Thoracic aorta (tissue), 2 donors: ENCODE measurements at regions not wholly inside any gene's neighbourhood (a gene's known extent, or its start where the extent isn't known, plus 50 kb on each side); places are given as distances from the start of the nearest gene placed in this dataset.
"Not testable (repeated sequence)": the region's sequence is repeated elsewhere in the genome, so short reads cannot be mapped to it uniquely, and the experiment has no call there.

Experiments used
- ATAC-seq: fragments of 150-250 bp; one replicate; pipeline ENCODE4 v1.8.0; 2017; ENCODE audit warnings: low read depth; ENCODE audit not compliant: insufficient number of reproducible peaks, low FRiP score
- DNase-seq: peaks from one replicate; pipeline ENCODE4 v3.0.0-alpha.2; 2020; ENCODE audit warnings: low spot score
- H3K27ac ChIP-seq, 2 donors: fragments of 200-600 bp; sonication (generic); 1 replicate in 1 of 2; 2 replicates in 1 of 2; pipeline ENCODE4 v1.5.1; 2016; ENCODE audit warnings: mild to moderate bottlenecking in 2 of 2, moderate library complexity in 2 of 2
- H3K27me3 ChIP-seq: fragments of 200-600 bp; sonication (generic); replicated peaks from 2 replicates; pipeline ENCODE4 v1.6.0; 2016; ENCODE audit warnings: mild to moderate bottlenecking; ENCODE audit not compliant: insufficient read depth
- H3K36me3 ChIP-seq: fragments of 200-600 bp; sonication (generic); one replicate; pipeline ENCODE4 v1.5.1; 2016
- H3K4me1 ChIP-seq, 2 donors: fragments of 200-600 bp; sonication (generic); 1 replicate in 1 of 2; 2 replicates in 1 of 2; pipeline versions ENCODE4 v1.5.1 to v1.6.0; 2016; ENCODE audit warnings: low read depth in 2 of 2, mild to moderate bottlenecking in 1 of 2; ENCODE audit not compliant: control insufficient read depth in 1 of 2
- H3K4me3 ChIP-seq: fragments of 200-600 bp; sonication (generic); 2 replicates; pipeline ENCODE4 v1.5.1; 2016; ENCODE audit warnings: mild to moderate bottlenecking
- H3K9me3 ChIP-seq: fragments of 200-600 bp; sonication (generic); 2 replicates; pipeline ENCODE4 v1.5.1; 2016
- TF ChIP-seq, protein P1 (sequence below): fragments of 200-600 bp; sonication (generic); IDR thresholded peaks from one replicate; pipeline ENCODE4 v1.5.1; 2019; ENCODE audit warnings: antibody characterized with exemption

DNA sequence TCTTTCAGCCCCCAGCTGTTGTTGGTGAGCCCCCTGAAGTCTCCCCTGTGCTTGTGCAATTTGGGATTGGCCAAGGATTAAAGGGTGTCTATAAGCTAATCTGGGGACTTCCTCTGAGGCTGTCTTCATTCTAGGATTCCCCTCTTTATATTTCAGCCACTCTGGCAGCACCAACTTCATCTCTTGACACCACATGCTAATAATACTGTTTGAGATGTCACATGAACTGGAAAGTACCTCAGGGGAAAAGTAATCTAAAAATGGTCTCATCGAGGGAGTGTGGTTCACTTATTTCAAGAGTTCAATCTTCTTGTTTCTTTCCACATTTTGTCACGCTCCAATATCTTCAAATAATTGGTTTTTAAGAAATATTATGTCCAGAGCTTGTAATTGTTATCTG is 279.2 kb upstream of the TMC3 start:
- Histone ChIP-seq H3K27me3 (no peaks in the 10 kb centered on the region), H3K4me1 (no peaks in the 10 kb centered on the region), H3K4me3 (no peak overlapping the region), H3K27ac (no peak overlapping the region), H3K36me3 (no peaks in the 10 kb centered on the region), H3K9me3 (no peaks in the 10 kb centered on the region)
- TF ChIP-seq, protein P1, sequence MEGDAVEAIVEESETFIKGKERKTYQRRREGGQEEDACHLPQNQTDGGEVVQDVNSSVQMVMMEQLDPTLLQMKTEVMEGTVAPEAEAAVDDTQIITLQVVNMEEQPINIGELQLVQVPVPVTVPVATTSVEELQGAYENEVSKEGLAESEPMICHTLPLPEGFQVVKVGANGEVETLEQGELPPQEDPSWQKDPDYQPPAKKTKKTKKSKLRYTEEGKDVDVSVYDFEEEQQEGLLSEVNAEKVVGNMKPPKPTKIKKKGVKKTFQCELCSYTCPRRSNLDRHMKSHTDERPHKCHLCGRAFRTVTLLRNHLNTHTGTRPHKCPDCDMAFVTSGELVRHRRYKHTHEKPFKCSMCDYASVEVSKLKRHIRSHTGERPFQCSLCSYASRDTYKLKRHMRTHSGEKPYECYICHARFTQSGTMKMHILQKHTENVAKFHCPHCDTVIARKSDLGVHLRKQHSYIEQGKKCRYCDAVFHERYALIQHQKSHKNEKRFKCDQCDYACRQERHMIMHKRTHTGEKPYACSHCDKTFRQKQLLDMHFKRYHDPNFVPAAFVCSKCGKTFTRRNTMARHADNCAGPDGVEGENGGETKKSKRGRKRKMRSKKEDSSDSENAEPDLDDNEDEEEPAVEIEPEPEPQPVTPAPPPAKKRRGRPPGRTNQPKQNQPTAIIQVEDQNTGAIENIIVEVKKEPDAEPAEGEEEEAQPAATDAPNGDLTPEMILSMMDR: no peak
- DNase-seq: no peak
- no peak for ATAC-seq

DNA sequence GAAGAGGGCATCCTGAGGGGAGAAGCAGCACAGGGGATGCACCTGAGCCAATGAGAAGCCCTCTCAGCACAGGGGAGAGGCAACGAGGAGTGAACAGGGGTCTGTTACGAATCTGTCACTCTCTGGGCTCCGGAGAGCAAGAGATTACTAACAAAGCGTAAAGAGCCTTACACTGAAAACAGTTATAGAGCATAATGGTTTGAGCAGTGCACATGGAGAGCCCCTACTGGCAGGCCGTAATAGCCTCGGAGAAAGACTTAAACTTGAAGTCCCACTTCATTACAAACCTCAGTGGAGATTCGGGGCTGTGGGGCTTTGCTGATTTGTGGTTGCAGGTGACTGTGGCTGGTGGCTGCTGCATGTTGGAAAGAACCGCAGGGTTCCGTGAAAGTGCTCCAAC is 271.5 kb upstream of the TMC3 start:
- no peak for DNase-seq
- TF ChIP-seq, protein P1: no peak
- no peak overlapping the region for H3K4me3 ChIP-seq
- no peak overlapping the region for H3K27ac ChIP-seq
- no peaks in the 10 kb centered on the region for H3K36me3 ChIP-seq
- no peaks in the 10 kb centered on the region for H3K27me3 ChIP-seq
- no peak for ATAC-seq
- no peaks in the 10 kb centered on the region for H3K9me3 ChIP-seq
- peaks cover 0 to 5% of the 10 kb centered on the region in 2 donors for H3K4me1 ChIP-seq

DNA sequence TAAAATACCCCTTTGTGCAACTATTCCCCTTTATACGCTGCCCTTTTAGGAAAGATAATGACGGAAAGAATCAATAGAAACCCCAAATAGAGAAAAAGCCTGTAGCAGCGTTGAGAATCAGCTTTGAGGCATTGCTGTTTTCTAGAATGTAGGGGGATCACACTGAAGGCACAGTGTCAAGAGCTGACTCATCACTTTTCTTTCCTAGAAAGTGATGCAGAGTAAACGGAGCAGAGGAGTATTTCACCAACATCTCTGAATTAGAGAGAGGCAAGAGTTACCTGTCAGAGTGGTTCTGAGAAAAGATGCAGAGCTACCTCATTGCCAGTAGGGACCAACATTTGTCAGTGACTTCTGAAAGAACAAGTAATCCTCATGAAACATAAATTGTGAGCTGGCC is 269.8 kb upstream of the TMC3 start:
- H3K4me3 ChIP-seq: no peak overlapping the region
- ATAC-seq (no peak), DNase-seq (no peak)
- H3K27me3 ChIP-seq: no peaks in the 10 kb centered on the region
- H3K27ac ChIP-seq: no peak overlapping the region
- H3K4me1 ChIP-seq: peaks cover 0 to 5% of the 10 kb centered on the region in 2 donors
- no peaks in the 10 kb centered on the region for H3K9me3 ChIP-seq
- H3K36me3 ChIP-seq: no peaks in the 10 kb centered on the region
- TF ChIP-seq, protein P1: no peak

DNA sequence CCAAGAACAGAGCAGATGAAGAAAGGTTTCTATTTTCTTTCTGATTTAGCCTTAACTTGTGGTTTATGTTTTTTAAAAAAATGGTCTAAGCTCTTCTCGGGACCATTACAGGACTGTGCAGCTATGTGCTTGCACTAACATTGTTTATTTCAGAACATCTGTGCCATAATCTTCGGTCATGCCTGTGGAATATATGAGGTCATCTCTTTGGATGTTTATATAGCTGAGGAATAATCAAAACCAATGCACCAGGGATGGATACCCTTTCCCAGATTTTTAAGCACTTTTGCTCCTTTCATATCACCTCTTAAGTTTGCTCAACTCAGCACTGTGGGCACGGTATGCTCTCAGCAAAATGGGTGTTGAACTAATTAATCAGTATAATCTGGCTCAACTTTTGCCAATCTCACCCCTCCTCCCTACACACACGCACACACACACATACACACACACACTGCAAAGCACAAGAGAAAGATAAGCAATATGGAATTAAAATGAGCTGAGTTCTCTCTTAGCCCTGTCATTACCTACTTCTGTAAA is 268.5 kb upstream of the TMC3 start:
- no peaks in the 10 kb centered on the region for H3K36me3 ChIP-seq
- no peak overlapping the region for H3K4me3 ChIP-seq
- peaks cover 0 to 5% of the 10 kb centered on the region in 2 donors for H3K4me1 ChIP-seq
- H3K27me3 ChIP-seq: no peaks in the 10 kb centered on the region
- TF ChIP-seq, protein P1: no peak
- H3K27ac ChIP-seq: no peak overlapping the region
- DNase-seq (no peak), ATAC-seq (no peak)
- H3K9me3 ChIP-seq: no peaks in the 10 kb centered on the region

DNA sequence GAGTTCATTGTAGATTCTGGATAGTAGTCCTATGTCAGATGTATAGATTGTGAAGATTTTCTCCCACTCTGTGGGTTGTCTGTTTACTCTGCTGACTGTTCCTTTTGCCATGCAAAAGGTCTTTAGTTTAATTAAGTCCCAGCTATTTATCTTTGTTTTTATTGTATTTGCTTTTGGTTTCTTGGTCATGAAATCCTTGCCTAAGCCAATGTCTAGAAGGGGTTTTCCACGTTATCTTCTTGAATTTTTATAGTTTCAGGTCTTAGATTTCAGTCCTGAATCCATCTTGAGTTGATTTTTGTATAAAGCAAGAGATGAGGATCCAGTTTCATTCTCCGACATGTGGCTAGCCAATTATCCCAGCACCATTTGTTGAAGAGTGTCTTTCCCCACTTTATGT is 262.1 kb upstream of the TMC3 start:
- H3K4me1 ChIP-seq, DNase-seq, H3K27ac ChIP-seq, ATAC-seq, H3K9me3 ChIP-seq, H3K27me3 ChIP-seq, H3K4me3 ChIP-seq, H3K36me3 ChIP-seq: not testable (repeated sequence)

DNA sequence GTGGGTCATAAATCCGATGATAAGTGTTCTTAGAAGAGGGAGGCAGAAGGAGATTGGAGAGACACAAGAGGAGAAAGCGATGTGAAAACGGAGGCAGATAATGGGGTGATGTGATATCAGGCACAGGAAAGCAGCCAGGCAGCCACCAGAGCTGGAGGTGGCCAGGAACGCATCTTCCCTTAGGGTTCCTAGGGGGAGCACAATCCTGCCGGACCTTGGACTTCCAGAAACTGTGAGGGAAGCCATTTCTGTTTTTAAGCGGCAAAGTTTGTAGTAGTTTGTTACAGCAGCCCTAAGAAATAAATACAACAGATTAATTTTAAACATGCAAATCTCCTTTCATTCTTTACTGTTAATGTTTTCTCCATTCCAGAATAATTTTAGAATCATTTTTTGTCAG is 259.9 kb upstream of the TMC3 start:
- ATAC-seq: no peak
- Histone ChIP-seq H3K27ac (no peak overlapping the region), H3K4me3 (no peak overlapping the region), H3K4me1 (no peaks in the 10 kb centered on the region), H3K27me3 (no peaks in the 10 kb centered on the region), H3K36me3 (no peaks in the 10 kb centered on the region), H3K9me3 (no peaks in the 10 kb centered on the region)
- DNase-seq: no peak
- TF ChIP-seq, protein P1: no peak
